K562 (cell line): ENCODE measurements at regions not wholly inside any gene's neighbourhood (a gene's known extent, or its start where the extent isn't known, plus 50 kb on each side); places are given as distances from the start of the nearest gene placed in this dataset.

ENCODE experiments used
- ARNT ChIP-seq, 2 experiments: fragments of 450-650 bp; IDR thresholded peaks; 2 replicates each; pipeline ENCODE4 v1.6.1; 2016; ENCODE audit warnings: mild to moderate bottlenecking in 1 of 2
- EZH2 ChIP-seq: IDR thresholded peaks from 2 replicates; pipeline ENCODE4 v1.6.1; 2012; ENCODE audit warnings: low read depth, mild to moderate bottlenecking, inconsistent platforms, low read length, borderline replicate concordance
- KDM1A ChIP-seq, 2 experiments: fragments of 450-650 bp; IDR thresholded peaks; 2 replicates each; pipeline ENCODE4 v1.6.1; 2016; ENCODE audit warnings: mild to moderate bottlenecking in 2 of 2
- ZKSCAN1 ChIP-seq: fragments of 150-350 bp; IDR thresholded peaks from 2 replicates; pipeline ENCODE4 v1.6.1; 2016; ENCODE audit warnings: low read depth, low read length
- ZNF354B ChIP-seq: fragments of 250-450 bp; sonication (Bioruptor Pico); IDR thresholded peaks from 2 replicates; pipeline ENCODE4 v1.4.0; 2020
- TF ChIP-seq, protein P1 (sequence below), 3 experiments: IDR thresholded peaks in 2 of 3; conservative IDR thresholded peaks in 1 of 3; 2 replicates each; pipeline ENCODE4 v1.5.1; 2011 to 2012; ENCODE audit warnings: low read length in 3 of 3, mild to moderate bottlenecking in 3 of 3, control low read depth in 2 of 3, improper control_type of control experiment in 1 of 3, inconsistent platforms in 1 of 3, low read depth in 1 of 3, mixed read lengths in 1 of 3, moderate library complexity in 1 of 3; ENCODE audit not compliant: insufficient read depth in 2 of 3

DNA sequence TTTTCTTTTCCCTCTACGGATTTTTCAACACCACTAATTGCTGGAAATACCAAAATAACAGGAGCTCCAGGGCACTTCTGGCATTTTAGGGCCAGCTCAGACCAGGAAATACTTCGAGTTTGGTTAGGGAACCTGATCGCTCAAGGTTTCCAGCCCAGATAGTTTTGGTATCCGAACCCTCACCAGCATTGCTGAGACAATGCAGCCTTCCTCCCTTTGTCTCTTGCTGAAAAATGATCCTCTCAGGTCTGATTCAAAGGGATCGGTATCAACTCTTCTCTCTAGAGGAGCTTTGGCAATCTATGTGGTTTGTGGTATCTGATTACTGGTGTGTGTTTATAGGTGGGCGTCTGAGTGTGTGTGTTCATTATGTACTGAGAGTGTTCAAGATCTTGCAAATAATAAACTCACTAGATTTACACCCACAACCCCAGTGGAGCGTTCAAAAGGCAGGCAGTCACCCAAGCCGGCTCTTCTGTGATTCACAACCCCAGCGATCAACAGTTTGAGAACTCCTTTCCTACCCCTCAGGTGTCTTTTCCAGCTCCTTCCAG, 122.8 kb upstream of the EGFLAM start:
- TF ChIP-seq, protein P1, sequence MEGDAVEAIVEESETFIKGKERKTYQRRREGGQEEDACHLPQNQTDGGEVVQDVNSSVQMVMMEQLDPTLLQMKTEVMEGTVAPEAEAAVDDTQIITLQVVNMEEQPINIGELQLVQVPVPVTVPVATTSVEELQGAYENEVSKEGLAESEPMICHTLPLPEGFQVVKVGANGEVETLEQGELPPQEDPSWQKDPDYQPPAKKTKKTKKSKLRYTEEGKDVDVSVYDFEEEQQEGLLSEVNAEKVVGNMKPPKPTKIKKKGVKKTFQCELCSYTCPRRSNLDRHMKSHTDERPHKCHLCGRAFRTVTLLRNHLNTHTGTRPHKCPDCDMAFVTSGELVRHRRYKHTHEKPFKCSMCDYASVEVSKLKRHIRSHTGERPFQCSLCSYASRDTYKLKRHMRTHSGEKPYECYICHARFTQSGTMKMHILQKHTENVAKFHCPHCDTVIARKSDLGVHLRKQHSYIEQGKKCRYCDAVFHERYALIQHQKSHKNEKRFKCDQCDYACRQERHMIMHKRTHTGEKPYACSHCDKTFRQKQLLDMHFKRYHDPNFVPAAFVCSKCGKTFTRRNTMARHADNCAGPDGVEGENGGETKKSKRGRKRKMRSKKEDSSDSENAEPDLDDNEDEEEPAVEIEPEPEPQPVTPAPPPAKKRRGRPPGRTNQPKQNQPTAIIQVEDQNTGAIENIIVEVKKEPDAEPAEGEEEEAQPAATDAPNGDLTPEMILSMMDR (IDR thresholded peaks at IDR 0.05 in 2 of 3, conservative IDR thresholded peaks at IDR 0.05 in 1 of 3; ENCODE audit: insufficient read depth in 2 of 3, low read depth in 1 of 3, low read length in 3 of 3) = no peak
- TF ChIP-seq ZNF354B (CRISPR knock-in tag) (no peak), EZH2 (no peak), ZKSCAN1 (no peak), ARNT (IDR thresholded peaks at IDR 0.05) (no peak), KDM1A (IDR thresholded peaks at IDR 0.05) (no peak)
